HCT116 (cell line): ENCODE measurements at regions not wholly inside any gene's neighbourhood (a gene's known extent, or its start where the extent isn't known, plus 50 kb on each side); places are given as distances from the start of the nearest gene placed in this dataset.

Source experiments
- ATAC-seq: fragments of 200-7000 bp; cut with Tn5 transposase; 2 replicates; pipeline ENCODE4 v1.9.1; 2020; ENCODE audit warnings: mild to moderate bottlenecking, moderate library complexity
- BruUV-seq: library from RNA; stranded (reverse); fragments of 400-500 nt; replicated peaks from 2 replicates; lab custom pipeline; 2021; lab: Mats Ljungman, UMichigan
- CTCF ChIA-PET: fragments of 300-600 bp; sonication (Branson Sonifier 250); formaldehyde crosslinking; loops from one replicate; lab custom pipeline; 2021; ENCODE audit warnings: antibody characterized with exemption; lab: Charles Lee
- POLR2A ChIA-PET: fragments of 300-600, 350-600 bp; sonication (Branson Sonifier 250); formaldehyde crosslinking; loops from one replicate; lab custom pipeline; 2021; ENCODE audit warnings: antibody characterized with exemption; lab: Charles Lee
- RAD21 ChIA-PET, 2 experiments: fragments of 300-600 bp; sonication (Branson Sonifier 250); formaldehyde crosslinking; loops; one replicate each; lab custom pipeline; 2023; ENCODE audit warnings: low total read pairs in 2 of 2; ENCODE audit not compliant: uncharacterized antibody in 2 of 2, unreplicated experiment in 2 of 2, low non-redundant PET in 1 of 2; lab: Charles Lee
- DNase-seq: peaks from one replicate; pipeline ENCODE4 v3.0.0-alpha.2; 2010; ENCODE audit warnings: low read depth, low spot score
- H2AFZ ChIP-seq: fragments of 200-600 bp; shearing (Covaris generic), sonication (generic); 2 replicates; pipeline ENCODE4 v1.6.1; 2017; ENCODE audit warnings: low read depth, mixed run types, mixed read lengths, antibody characterized with exemption, low read length; ENCODE audit not compliant: poor library complexity, severe bottlenecking
- H3K27ac ChIP-seq: 2 replicates; pipeline ENCODE4 v1.5.1; 2012; ENCODE audit warnings: low read depth, low read length
- H3K27me3 ChIP-seq: fragments of 200-600 bp; sonication (generic); 2 replicates; pipeline ENCODE4 v1.6.1; 2016; ENCODE audit warnings: mixed run types, low read length, mixed read lengths; ENCODE audit not compliant: insufficient read depth
- H3K36me3 ChIP-seq, 2 experiments: fragments of 200-500 bp in 1 of 2; fragments of 200-600 bp in 1 of 2; sonication (Bioruptor generic) in 1 of 2; sonication (generic) in 1 of 2; 2 replicates each; pipeline versions ENCODE4 v1.5.1 to v1.6.1; 2014 to 2016; ENCODE audit warnings: low read length in 2 of 2, inconsistent platforms in 1 of 2, mixed read lengths in 1 of 2, mixed run types in 1 of 2; ENCODE audit not compliant: insufficient read depth in 2 of 2, control insufficient read depth in 1 of 2
- H3K4me1 ChIP-seq, 2 experiments: fragments of 200-600 bp in 1 of 2; sonication (generic) in 1 of 2; 2 replicates each; pipeline versions ENCODE4 v1.5.1 to v1.6.1; 2012 to 2017; ENCODE audit warnings: low read length in 2 of 2, inconsistent platforms in 1 of 2, mild to moderate bottlenecking in 1 of 2, mixed read lengths in 1 of 2, mixed run types in 1 of 2, moderate library complexity in 1 of 2; ENCODE audit not compliant: insufficient read depth in 2 of 2, control insufficient read depth in 1 of 2
- H3K4me2 ChIP-seq: fragments of 200-600 bp; sonication (generic); 2 replicates; pipeline ENCODE4 v1.6.1; 2017; ENCODE audit warnings: mixed run types, low read length, mixed read lengths
- H3K4me3 ChIP-seq, 2 experiments: fragments of 200-600 bp in 1 of 2; sonication (generic) in 1 of 2; replicated peaks in 1 of 2; 2 replicates each; pipeline ENCODE4 v1.5.1; 2011 to 2016; ENCODE audit warnings: low read length in 2 of 2, control low read depth in 1 of 2, low read depth in 1 of 2, mild to moderate bottlenecking in 1 of 2, mixed read lengths in 1 of 2, mixed run types in 1 of 2
- H3K79me2 ChIP-seq: fragments of 200-600 bp; sonication (generic); 2 replicates; pipeline ENCODE4 v1.6.1; 2017; ENCODE audit warnings: mild to moderate bottlenecking, mixed run types, low read length, moderate library complexity, mixed read lengths; ENCODE audit not compliant: insufficient read depth
- H3K9ac ChIP-seq: fragments of 200-600 bp; sonication (generic); 2 replicates; pipeline ENCODE4 v1.6.1; 2016; ENCODE audit warnings: low read length, mixed read lengths
- H3K9me2 ChIP-seq: fragments of 200-600 bp; sonication (generic), shearing (Covaris generic); 2 replicates; pipeline ENCODE4 v1.6.1; 2017; ENCODE audit warnings: mixed run types, mild to moderate bottlenecking, moderate library complexity; ENCODE audit not compliant: insufficient read depth
- H3K9me3 ChIP-seq, 2 experiments: fragments of 200-500 bp in 1 of 2; fragments of 200-600 bp in 1 of 2; sonication (Bioruptor generic) in 1 of 2; sonication (generic) in 1 of 2; 2 replicates each; pipeline ENCODE4 v1.6.1; 2014 to 2017; ENCODE audit warnings: low read length in 2 of 2, mixed read lengths in 2 of 2, inconsistent platforms in 1 of 2, low read depth in 1 of 2, mild to moderate bottlenecking in 1 of 2, mixed run types in 1 of 2, moderate library complexity in 1 of 2; ENCODE audit not compliant: control insufficient read depth in 1 of 2, insufficient read depth in 1 of 2
- H4K20me1 ChIP-seq: fragments of 200-600 bp; sonication (generic), shearing (Covaris generic); 2 replicates; pipeline ENCODE4 v1.6.1; 2017; ENCODE audit warnings: mixed run types, mild to moderate bottlenecking, moderate library complexity; ENCODE audit not compliant: insufficient read depth
- ATF3 ChIP-seq: IDR thresholded peaks from 2 replicates; pipeline ENCODE4 v1.6.1; 2012
- CTCF ChIP-seq, 3 experiments: fragments of 200-600 bp in 1 of 3; sonication (generic) in 1 of 3; IDR thresholded peaks in 2 of 3; conservative IDR thresholded peaks in 1 of 3; 2 replicates each; pipeline ENCODE4 v1.5.1; 2012 to 2017; ENCODE audit warnings: low read depth in 2 of 3, low read length in 2 of 3, antibody characterized with exemption in 1 of 3, borderline replicate concordance in 1 of 3, control low read depth in 1 of 3, mild to moderate bottlenecking in 1 of 3, mixed read lengths in 1 of 3, mixed run types in 1 of 3, moderate library complexity in 1 of 3; ENCODE audit not compliant: insufficient read depth in 1 of 3
- EZH2 ChIP-seq: fragments of 200-600 bp; sonication (generic); IDR thresholded peaks from 2 replicates; pipeline ENCODE4 v1.6.1; 2017; ENCODE audit warnings: antibody characterized with exemption, mixed run types
- FOSL1 ChIP-seq: IDR thresholded peaks from 2 replicates; pipeline ENCODE4 v1.6.1; 2012; ENCODE audit warnings: low read depth
- JUND ChIP-seq: IDR thresholded peaks from 2 replicates; pipeline ENCODE4 v1.6.1; 2012
- POLR2AphosphoS5 ChIP-seq: IDR thresholded peaks from 2 replicates; pipeline ENCODE4 v1.6.1; 2011; ENCODE audit warnings: mild to moderate bottlenecking, low read depth, low read length, moderate library complexity
- RAD21 ChIP-seq: IDR thresholded peaks from 2 replicates; pipeline ENCODE4 v1.6.1; 2012; ENCODE audit warnings: low read depth, mild to moderate bottlenecking
- SIN3A ChIP-seq: IDR thresholded peaks from 2 replicates; pipeline ENCODE4 v1.6.1; 2012; ENCODE audit warnings: low read depth
- SP1 ChIP-seq: IDR thresholded peaks from 2 replicates; pipeline ENCODE4 v1.6.1; 2012; ENCODE audit warnings: low read depth
- SRF ChIP-seq: IDR thresholded peaks from 2 replicates; pipeline ENCODE4 v1.6.1; 2012; ENCODE audit warnings: low read depth
- YY1 ChIP-seq: IDR thresholded peaks from 2 replicates; pipeline ENCODE4 v1.6.1; 2011; ENCODE audit warnings: low read length, low read depth, moderate library complexity, mild to moderate bottlenecking; ENCODE audit not compliant: insufficient replicate concordance; ENCODE audit errors: extremely low read depth
- ZBTB33 ChIP-seq: IDR thresholded peaks from 2 replicates; pipeline ENCODE4 v1.6.1; 2011; ENCODE audit warnings: mild to moderate bottlenecking, low read length, moderate library complexity; ENCODE audit not compliant: insufficient replicate concordance; ENCODE audit errors: extremely low read depth
- ZFX ChIP-seq: fragments of 450-650 bp; IDR thresholded peaks from 2 replicates; pipeline ENCODE4 v1.6.1; 2017
- intact Hi-C: fragments of 100-400 bp; cut with micrococcal nuclease; formaldehyde crosslinking; loops from 2 replicates; pipeline ENCODE4 v1.10.0; 2022

- intact Hi-C loops, result no loop called here
- Histone ChIP-seq H3K36me3 (no peaks in the 10 kb centered on the region), H2AFZ (no peak overlapping the region), H3K9me3 (no peaks in the 10 kb centered on the region), H3K4me2 (no peak overlapping the region), H3K27me3 (no peaks in the 10 kb centered on the region), H4K20me1 (no peaks in the 10 kb centered on the region), H3K79me2 (no peaks in the 10 kb centered on the region), H3K4me1 (no peaks in the 10 kb centered on the region)
- TF ChIP-seq SIN3A (no peak), JUND (no peak), SRF (no peak), ZFX (no peak), ATF3 (no peak), EZH2 (no peak), CTCF (IDR thresholded peaks at IDR 0.05 in 2 of 3, conservative IDR thresholded peaks at IDR 0.05 in 1 of 3; ENCODE audit: borderline replicate concordance in 1 of 3, insufficient read depth in 1 of 3, low read depth in 2 of 3, low read length in 2 of 3) (no peak), POLR2AphosphoS5 (no peak)
- TF ChIP-seq, all 23 proteins: peak for 0
- ChIA-PET CTCF (no interaction called here), RAD21 (no interaction called here), POLR2A (no interaction called here)
- no TSS peak for BruUV-seq
- H3K9me2 ChIP-seq, result no peaks in the 10 kb centered on the region
- H3K27ac ChIP-seq, result no peak overlapping the region
- ATAC-seq (no peak), DNase-seq (no peak)
- no peak overlapping the region for H3K4me3 ChIP-seq
- no peak overlapping the region for H3K9ac ChIP-seq
These were observed 60.7 kb upstream of the BLTP1 start for GRCh38 chr4:122091397-122091796.

- intact Hi-C loops, result no loop called here
- BruUV-seq, result no TSS peak
- H3K36me3 ChIP-seq, result no peaks in the 10 kb centered on the region
- H3K4me3 ChIP-seq, result no peak overlapping the region
- ChIA-PET RAD21 (no interaction called here), CTCF (no interaction called here), POLR2A (no interaction called here)
- H3K4me1 ChIP-seq, result no peaks in the 10 kb centered on the region
- no peak overlapping the region for H3K9ac ChIP-seq
- no peaks in the 10 kb centered on the region for H4K20me1 ChIP-seq
- no peaks in the 10 kb centered on the region for H3K9me2 ChIP-seq
- H3K4me2 ChIP-seq, result no peak overlapping the region
- ATAC-seq (no peak), DNase-seq (no peak)
- no peak overlapping the region for H2AFZ ChIP-seq
- no peaks in the 10 kb centered on the region for H3K79me2 ChIP-seq
- no peak overlapping the region for H3K27ac ChIP-seq
- no peaks in the 10 kb centered on the region for H3K9me3 ChIP-seq
- no peaks in the 10 kb centered on the region for H3K27me3 ChIP-seq
- no peak for TF ChIP-seq ATF3
- no peak for TF ChIP-seq EZH2
- TF ChIP-seq CTCF (IDR thresholded peaks at IDR 0.05 in 2 of 3, conservative IDR thresholded peaks at IDR 0.05 in 1 of 3; ENCODE audit: borderline replicate concordance in 1 of 3, insufficient read depth in 1 of 3, low read depth in 2 of 3, low read length in 2 of 3), result no peak
- TF ChIP-seq FOSL1, result no peak
- no peak for TF ChIP-seq YY1
- no peak for TF ChIP-seq ZBTB33
- TF ChIP-seq POLR2AphosphoS5, result no peak
- no peak for TF ChIP-seq RAD21
- no peak for TF ChIP-seq SP1
These were observed 61.1 kb upstream of the BLTP1 start for GRCh38 chr4:122090989-122091388.
